ENCODE measurements at regions not wholly inside any gene's neighbourhood (a gene's known extent, or its start where the extent isn't known, plus 50 kb on each side); places are given as distances from the start of the nearest gene placed in this dataset.

DNA sequence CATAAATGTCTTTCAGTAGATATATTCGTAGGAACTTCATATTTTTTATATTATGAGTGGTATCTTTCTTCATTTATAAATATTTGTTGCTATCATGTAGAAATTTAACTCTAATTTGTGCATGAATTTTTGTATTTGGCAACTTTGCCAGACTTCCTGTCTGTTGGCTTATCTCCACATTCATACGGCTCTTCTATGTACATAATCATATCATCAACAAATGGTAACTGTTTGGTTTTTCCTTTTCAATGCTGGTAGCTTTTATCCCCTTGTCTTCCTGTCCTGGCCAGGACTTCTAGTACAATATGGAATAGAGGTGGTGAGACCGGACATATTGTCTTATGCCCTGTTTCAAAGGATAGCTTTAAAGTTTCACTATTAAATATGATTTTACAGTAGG lies 132.3 kb upstream of the COL5A1 start (continued):
- TF ChIP-seq SAP30 (IDR thresholded peaks at IDR 0.05; ENCODE audit: insufficient read depth, insufficient replicate concordance, low read length) (no peak), ZNF274 (IDR thresholded peaks at IDR 0.05; ENCODE audit: borderline replicate concordance, extremely low read depth, low read length) (no peak)
- TF ChIP-seq, protein P1, sequence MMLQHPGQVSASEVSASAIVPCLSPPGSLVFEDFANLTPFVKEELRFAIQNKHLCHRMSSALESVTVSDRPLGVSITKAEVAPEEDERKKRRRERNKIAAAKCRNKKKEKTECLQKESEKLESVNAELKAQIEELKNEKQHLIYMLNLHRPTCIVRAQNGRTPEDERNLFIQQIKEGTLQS (IDR thresholded peaks at IDR 0.05; ENCODE audit: insufficient read depth, low read depth, low read length), result no peak
